Prostate gland (tissue), 2 donors: ENCODE measurements at regions not wholly inside any gene's neighbourhood (a gene's known extent, or its start where the extent isn't known, plus 50 kb on each side); places are given as distances from the start of the nearest gene placed in this dataset.

ENCODE experiments used
- DNase-seq: peaks from one replicate; pipeline ENCODE4 v3.0.0-alpha.2; 2019; ENCODE audit warnings: low spot score
- H3K27ac ChIP-seq, 2 donors: fragments of 200-600 bp; sonication (generic); 2 replicates each; pipeline ENCODE4 v1.5.1; 2017 to 2019
- H3K27me3 ChIP-seq: fragments of 200-600 bp; sonication (generic); replicated peaks from 2 replicates; pipeline ENCODE4 v1.5.1; 2019; ENCODE audit not compliant: insufficient read depth
- H3K36me3 ChIP-seq, 2 donors: fragments of 200-600 bp; sonication (generic); 1 replicate in 1 of 2; 2 replicates in 1 of 2; pipeline versions ENCODE4 v1.5.1 to v1.8.1; 2017 to 2019
- H3K4me1 ChIP-seq: fragments of 200-600 bp; sonication (generic); replicated peaks from 2 replicates; pipeline ENCODE4 v1.5.1; 2019
- H3K4me3 ChIP-seq, 2 donors: fragments of 200-600 bp; sonication (generic); 2 replicates each; pipeline ENCODE4 v1.5.1; 2017 to 2019
- H3K9me3 ChIP-seq: fragments of 200-600 bp; sonication (generic); 2 replicates; pipeline ENCODE4 v1.5.1; 2017
- CTCF ChIP-seq, 4 experiments: fragments of 200-600 bp in 2 of 4; fragments of 450-650 bp in 2 of 4; sonication (generic) in 2 of 4; IDR thresholded peaks; 1 replicate in 3 of 4; 2 replicates in 1 of 4; pipeline ENCODE4 v1.5.1; 2016 to 2019; ENCODE audit warnings: antibody characterized with exemption in 4 of 4, mild to moderate bottlenecking in 2 of 4, moderate library complexity in 2 of 4
- POLR2A ChIP-seq: fragments of 450-650 bp; IDR thresholded peaks from one replicate; pipeline ENCODE4 v1.6.1; 2016; ENCODE audit warnings: antibody characterized with exemption, mild to moderate bottlenecking
- POLR2AphosphoS5 ChIP-seq: sonication (generic); formaldehyde crosslinking; IDR thresholded peaks from one replicate; pipeline ENCODE4 v1.6.1; 2017; ENCODE audit warnings: antibody characterized with exemption
- WGBS: methylation state at CpG from one replicate; pipeline ENCODE4 v1.1.5; 2018; 5-methylcytosine and 5-hydroxymethylcytosine counted together
- intact Hi-C: fragments of 100-400 bp; cut with DNase I; formaldehyde crosslinking; loops from one replicate; pipeline ENCODE4 v1.14.2; 2022

GRCh38 chr2:41441958-41442357 is 605.9 kb upstream of the PKDCC start:
- TF ChIP-seq POLR2AphosphoS5 (no peak), POLR2A (no peak), CTCF (IDR thresholded peaks at IDR 0.05) (no peak)
- Histone ChIP-seq H3K36me3 (no peaks in the 10 kb centered on the region), H3K4me3 (no peak overlapping the region), H3K27me3 (no peaks in the 10 kb centered on the region), H3K4me1 (no peaks in the 10 kb centered on the region), H3K27ac (no peak overlapping the region), H3K9me3 (no peaks in the 10 kb centered on the region)
- intact Hi-C loops: no loop called here
- DNase-seq: no peak

- intact Hi-C loops: no loop called here
- H3K27ac ChIP-seq: no peak overlapping the region
- DNase-seq: no peak
- TF ChIP-seq POLR2A (no peak), CTCF (IDR thresholded peaks at IDR 0.05) (no peak), POLR2AphosphoS5 (no peak)
- H3K9me3 ChIP-seq: no peaks in the 10 kb centered on the region
- H3K36me3 ChIP-seq: no peaks in the 10 kb centered on the region
- no peaks in the 10 kb centered on the region for H3K4me1 ChIP-seq
- H3K27me3 ChIP-seq: no peaks in the 10 kb centered on the region
- H3K4me3 ChIP-seq: no peak overlapping the region
- 70% methylated on average over 4 of the region's 4 CpGs for WGBS
These were observed 602.0 kb upstream of the PKDCC start for GRCh38 chr2:41445865-41446264.

GRCh38 chr2:41446266-41446665 is 601.6 kb upstream of the PKDCC start:
- no peak for DNase-seq
- no peaks in the 10 kb centered on the region for H3K4me1 ChIP-seq
- intact Hi-C loops: no loop called here
- 93% methylated on average over 1 of the region's 1 CpG for WGBS
- TF ChIP-seq POLR2AphosphoS5 (no peak), POLR2A (no peak), CTCF (IDR thresholded peaks at IDR 0.05) (no peak)
- H3K4me3 ChIP-seq: no peak overlapping the region
- no peaks in the 10 kb centered on the region for H3K27me3 ChIP-seq
- no peak overlapping the region for H3K27ac ChIP-seq
- H3K36me3 ChIP-seq: no peaks in the 10 kb centered on the region
- H3K9me3 ChIP-seq: no peaks in the 10 kb centered on the region

GRCh38 chr2:41448221-41448620 is 599.6 kb upstream of the PKDCC start:
- no peak for DNase-seq
- H3K27me3 ChIP-seq: no peaks in the 10 kb centered on the region
- no peaks in the 10 kb centered on the region for H3K4me1 ChIP-seq
- no peaks in the 10 kb centered on the region for H3K36me3 ChIP-seq
- H3K27ac ChIP-seq: no peak overlapping the region
- 19% methylated on average over 1 of the region's 1 CpG for WGBS
- no peak overlapping the region for H3K4me3 ChIP-seq
- H3K9me3 ChIP-seq: no peaks in the 10 kb centered on the region
- no peak for TF ChIP-seq CTCF (IDR thresholded peaks at IDR 0.05)
- no peak for TF ChIP-seq POLR2AphosphoS5
- no peak for TF ChIP-seq POLR2A
- intact Hi-C loops: no loop called here

GRCh38 chr2:41457026-41457425 is 590.8 kb upstream of the PKDCC start:
- no peak overlapping the region for H3K27ac ChIP-seq
- TF ChIP-seq CTCF (IDR thresholded peaks at IDR 0.05) (no peak), POLR2A (no peak), POLR2AphosphoS5 (no peak)
- DNase-seq: no peak
- WGBS: 71% methylated on average over 3 of the region's 3 CpGs
- H3K4me1 ChIP-seq: no peaks in the 10 kb centered on the region
- intact Hi-C loops: no loop called here
- no peaks in the 10 kb centered on the region for H3K9me3 ChIP-seq
- H3K27me3 ChIP-seq: no peaks in the 10 kb centered on the region
- H3K36me3 ChIP-seq: no peaks in the 10 kb centered on the region
- no peak overlapping the region for H3K4me3 ChIP-seq
